ENCODE measurements at regions not wholly inside any gene's neighbourhood (a gene's known extent, or its start where the extent isn't known, plus 50 kb on each side); places are given as distances from the start of the nearest gene placed in this dataset.

DNA sequence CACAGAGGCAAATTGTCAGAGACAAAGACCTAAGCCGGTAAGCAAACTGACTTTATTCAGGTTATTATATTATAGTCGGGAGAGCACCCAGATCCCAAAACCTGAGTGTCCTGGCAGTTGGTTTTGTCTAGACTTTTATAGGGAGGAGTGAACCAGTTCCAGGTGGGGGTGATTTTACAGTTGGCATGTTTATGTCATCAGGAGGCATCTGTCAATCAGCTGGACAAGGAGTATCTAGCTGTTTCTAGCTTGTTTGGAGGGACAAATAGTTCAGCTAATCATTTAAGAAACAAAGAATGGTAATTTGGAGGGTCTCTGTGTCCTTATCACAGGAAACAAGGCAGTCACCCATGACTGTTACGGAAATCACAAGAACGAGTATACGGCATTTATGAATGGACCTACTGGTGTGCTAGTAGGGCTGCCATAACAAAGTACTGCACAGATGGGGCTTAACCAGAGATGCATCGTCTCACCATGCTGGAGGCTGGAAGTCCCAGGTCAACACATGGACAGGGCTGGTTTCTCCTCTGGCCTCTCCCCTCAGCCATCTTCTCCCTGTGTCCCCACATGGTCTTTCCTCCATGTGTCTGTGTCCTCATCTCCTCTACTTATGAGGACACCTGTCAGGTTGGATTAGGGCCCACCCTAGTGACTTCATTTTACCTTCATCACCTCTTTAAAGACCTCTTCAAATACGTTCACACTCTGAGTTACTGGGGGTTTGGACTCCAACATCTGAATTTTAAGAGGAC lies 122.7 kb downstream of the LY86 start:
- Histone ChIP-seq H3K27ac (no peak overlapping the region), H3K4me1 (peaks cover 0 to 38% of the 10 kb centered on the region in 2 donors), H3K4me3 (no peak overlapping the region), H3K27me3 (no peaks in the 10 kb centered on the region), H3K9me3 (no peaks in the 10 kb centered on the region), H3K36me3 (no peaks in the 10 kb centered on the region)
- DNase-seq (ENCODE audit: low spot score), result no peak
- TF ChIP-seq, protein P1, sequence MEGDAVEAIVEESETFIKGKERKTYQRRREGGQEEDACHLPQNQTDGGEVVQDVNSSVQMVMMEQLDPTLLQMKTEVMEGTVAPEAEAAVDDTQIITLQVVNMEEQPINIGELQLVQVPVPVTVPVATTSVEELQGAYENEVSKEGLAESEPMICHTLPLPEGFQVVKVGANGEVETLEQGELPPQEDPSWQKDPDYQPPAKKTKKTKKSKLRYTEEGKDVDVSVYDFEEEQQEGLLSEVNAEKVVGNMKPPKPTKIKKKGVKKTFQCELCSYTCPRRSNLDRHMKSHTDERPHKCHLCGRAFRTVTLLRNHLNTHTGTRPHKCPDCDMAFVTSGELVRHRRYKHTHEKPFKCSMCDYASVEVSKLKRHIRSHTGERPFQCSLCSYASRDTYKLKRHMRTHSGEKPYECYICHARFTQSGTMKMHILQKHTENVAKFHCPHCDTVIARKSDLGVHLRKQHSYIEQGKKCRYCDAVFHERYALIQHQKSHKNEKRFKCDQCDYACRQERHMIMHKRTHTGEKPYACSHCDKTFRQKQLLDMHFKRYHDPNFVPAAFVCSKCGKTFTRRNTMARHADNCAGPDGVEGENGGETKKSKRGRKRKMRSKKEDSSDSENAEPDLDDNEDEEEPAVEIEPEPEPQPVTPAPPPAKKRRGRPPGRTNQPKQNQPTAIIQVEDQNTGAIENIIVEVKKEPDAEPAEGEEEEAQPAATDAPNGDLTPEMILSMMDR (IDR thresholded peaks at IDR 0.05), result no peak

DNA sequence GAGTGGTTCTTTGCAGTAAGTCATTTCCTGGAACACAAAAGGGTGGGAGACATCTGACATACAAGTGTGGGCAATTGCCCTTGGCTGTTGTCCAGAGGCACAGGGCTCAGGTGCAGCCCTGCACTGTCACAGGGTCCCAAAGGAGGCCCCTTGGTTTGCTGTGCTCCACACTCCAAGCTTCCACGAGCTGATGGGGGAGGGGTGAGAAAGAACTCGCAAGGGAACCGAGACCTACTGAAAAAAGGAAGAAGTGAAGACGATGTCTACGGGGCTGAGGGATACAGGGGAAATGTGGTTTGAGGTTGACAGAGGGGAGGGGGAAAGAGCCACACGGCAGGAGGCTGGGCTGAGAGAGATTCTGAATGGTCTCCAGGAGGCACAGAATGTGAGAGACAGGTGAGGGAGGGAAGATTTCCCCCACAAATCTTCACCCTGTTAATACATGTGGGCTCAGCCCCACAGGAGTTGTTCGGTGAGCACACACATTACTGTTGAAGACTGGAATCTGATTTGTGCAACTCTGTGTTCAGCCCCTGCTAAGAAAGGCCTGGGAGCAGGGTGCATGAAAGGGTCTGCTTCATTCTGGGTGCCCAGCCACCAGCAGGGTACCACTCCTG lies 123.4 kb downstream of the LY86 start:
- H3K9me3 ChIP-seq, result no peaks in the 10 kb centered on the region
- no peak overlapping the region for H3K4me3 ChIP-seq
- H3K4me1 ChIP-seq, result peaks cover 0 to 38% of the 10 kb centered on the region in 2 donors
- DNase-seq (ENCODE audit: low spot score), result no peak
- H3K27ac ChIP-seq, result peak overlapping the region in 1 of 2 donors; percentile 59
- no peaks in the 10 kb centered on the region for H3K27me3 ChIP-seq
- TF ChIP-seq, protein P1 (IDR thresholded peaks at IDR 0.05), result no peak
- no peaks in the 10 kb centered on the region for H3K36me3 ChIP-seq

- H3K4me3 ChIP-seq, result no peak overlapping the region
- no peaks in the 10 kb centered on the region for H3K9me3 ChIP-seq
- peak overlapping the region; percentile 14 to 59 for H3K27ac ChIP-seq
- no peak for DNase-seq (ENCODE audit: low spot score)
- no peaks in the 10 kb centered on the region for H3K27me3 ChIP-seq
- H3K36me3 ChIP-seq, result no peaks in the 10 kb centered on the region
- TF ChIP-seq, protein P1 (IDR thresholded peaks at IDR 0.05), result no peak
- peaks cover 0 to 38% of the 10 kb centered on the region in 2 donors for H3K4me1 ChIP-seq
Observed at GRCh38 chr6:6712449-6713403, 124.2 kb downstream of the LY86 start.

DNA sequence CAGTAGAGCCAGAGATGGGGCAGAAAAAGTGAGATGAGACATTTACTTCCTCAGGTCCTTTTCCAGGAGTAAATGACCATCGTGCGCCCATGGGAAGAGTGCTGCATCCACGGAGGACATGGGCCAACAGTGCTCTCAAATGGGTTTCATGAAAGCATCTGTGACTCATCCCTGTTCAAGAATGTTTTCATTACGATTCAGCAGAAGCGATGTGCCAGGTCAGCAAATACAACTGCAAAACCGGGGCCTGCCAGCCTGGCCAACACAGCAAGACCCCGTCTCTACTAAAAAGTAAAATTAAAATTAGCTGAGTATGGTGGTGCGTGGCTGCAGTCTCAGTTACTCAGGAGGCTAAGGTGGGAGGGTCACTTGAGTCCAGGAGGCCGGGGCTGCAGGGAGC lies 125.1 kb downstream of the LY86 start:
- Histone ChIP-seq H3K36me3 (no peaks in the 10 kb centered on the region), H3K27ac (peak overlapping the region in 1 of 2 donors; percentile 59), H3K27me3 (no peaks in the 10 kb centered on the region), H3K9me3 (no peaks in the 10 kb centered on the region), H3K4me3 (no peak overlapping the region), H3K4me1 (peaks cover 0 to 45% of the 10 kb centered on the region in 2 donors)
- DNase-seq (ENCODE audit: low spot score), result no peak
- TF ChIP-seq, protein P1 (IDR thresholded peaks at IDR 0.05), result no peak

GRCh38 chr6:6714118-6714897 lies 125.8 kb downstream of the LY86 start:
- Histone ChIP-seq H3K4me3 (no peak overlapping the region), H3K36me3 (no peaks in the 10 kb centered on the region), H3K4me1 (peaks cover 0 to 45% of the 10 kb centered on the region in 2 donors), H3K27ac (peak overlapping the region in 1 of 2 donors; percentile 36), H3K27me3 (no peaks in the 10 kb centered on the region), H3K9me3 (no peaks in the 10 kb centered on the region)
- DNase-seq (ENCODE audit: low spot score), result no peak
- TF ChIP-seq, protein P1 (IDR thresholded peaks at IDR 0.05), result no peak

Measured in right atrium auricular region (tissue), 2 donors.